GM19463 (cell line): ENCODE measurements at regions not wholly inside any gene's neighbourhood (a gene's known extent, or its start where the extent isn't known, plus 50 kb on each side); places are given as distances from the start of the nearest gene placed in this dataset.
"Not testable (repeated sequence)": the region's sequence is repeated elsewhere in the genome, so short reads cannot be mapped to it uniquely, and the experiment has no call there.

Experiments
- ATAC-seq: cut with Tn5 transposase; IDR thresholded peaks from one replicate; pipeline ENCODE4 v1.9.1; 2021; ENCODE audit warnings: mild to moderate bottlenecking, moderate library complexity; ENCODE audit not compliant: unreplicated experiment

GRCh38 chr16:35169324-35169723 is 1709.9 kb downstream of the TP53TG3F start:
- not testable (repeated sequence) for ATAC-seq

- ATAC-seq, result not testable (repeated sequence)
Measured at GRCh38 chr16:35170061-35170460, 1710.6 kb downstream of the TP53TG3F start.

- no peak for ATAC-seq
Measured at GRCh38 chr16:35170610-35171009, 1711.2 kb downstream of the TP53TG3F start.

DNA sequence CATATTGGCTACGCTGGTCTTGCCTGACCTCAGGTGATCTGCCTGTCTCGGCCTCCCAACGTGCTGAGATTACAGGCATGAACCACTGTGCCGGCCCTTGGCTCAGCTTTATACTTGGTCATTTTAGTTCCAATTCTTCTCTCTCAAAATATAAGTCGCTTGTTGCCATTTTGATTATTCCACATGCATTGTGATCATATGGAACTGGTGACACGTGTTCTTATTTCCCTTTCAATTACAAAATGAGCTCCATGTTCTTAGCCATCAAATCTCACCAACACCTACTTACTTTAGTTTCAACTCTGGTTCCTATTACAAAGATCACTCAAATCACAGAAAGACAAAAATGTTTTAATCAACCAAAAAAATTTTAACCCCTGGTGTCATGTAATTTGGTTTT is 1711.7 kb downstream of the TP53TG3F start:
- no peak for ATAC-seq

DNA sequence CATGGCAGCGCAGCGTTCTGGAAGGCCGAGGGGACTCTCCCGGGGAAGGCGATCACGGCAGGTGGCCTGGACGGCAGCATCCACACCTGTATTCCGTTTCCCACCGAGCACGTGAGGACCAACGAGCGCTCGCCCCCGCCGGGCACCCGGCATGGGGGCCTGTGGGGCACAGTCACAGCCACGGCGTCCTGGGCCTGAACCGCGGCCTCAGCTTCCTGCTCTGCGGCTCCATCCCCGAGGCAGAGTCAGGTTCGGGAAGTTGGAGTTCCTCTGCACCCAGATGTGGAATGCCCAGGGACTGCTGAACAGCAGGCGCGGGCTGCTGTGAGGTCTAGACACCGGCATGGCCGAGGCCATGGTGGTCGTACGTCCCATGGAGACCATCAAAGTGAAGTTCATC is 1713.9 kb downstream of the TP53TG3F start:
- no peak for ATAC-seq

GRCh38 chr16:35174016-35174415 is 1714.6 kb downstream of the TP53TG3F start:
- ATAC-seq, result no peak

- ATAC-seq, result no peak
Measured at GRCh38 chr16:35176449-35176848, 1717.0 kb downstream of the TP53TG3F start.

DNA sequence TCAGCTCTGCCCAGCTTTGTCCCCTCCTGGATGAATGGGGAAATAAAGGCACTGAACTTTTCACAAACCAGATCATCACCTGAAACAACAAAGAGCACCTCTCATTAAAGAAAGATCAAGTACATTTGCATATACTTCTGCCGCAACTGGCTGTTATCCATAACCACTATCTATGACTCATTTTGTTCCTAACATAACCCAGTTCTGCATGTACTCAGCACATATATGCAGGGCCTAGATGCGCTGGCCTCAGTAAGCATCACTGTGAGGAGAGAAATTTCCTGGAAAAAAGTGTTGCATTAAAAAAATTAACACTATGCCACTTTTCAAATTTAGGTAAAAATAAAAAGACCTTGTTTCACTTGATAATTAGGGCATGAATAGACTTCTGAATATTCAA is 1718.4 kb downstream of the TP53TG3F start:
- ATAC-seq, result no peak

- ATAC-seq, result no peak
Measured at GRCh38 chr16:35180970-35181369, 1721.6 kb downstream of the TP53TG3F start.

GRCh38 chr16:35181422-35182030 is 1722.1 kb downstream of the TP53TG3F start:
- no peak for ATAC-seq

- ATAC-seq, result no peak
Measured at GRCh38 chr16:35182043-35182677, 1722.7 kb downstream of the TP53TG3F start.

GRCh38 chr16:35182943-35183550 is 1723.6 kb downstream of the TP53TG3F start:
- no peak for ATAC-seq

GRCh38 chr16:35184356-35184870 is 1725.0 kb downstream of the TP53TG3F start:
- no peak for ATAC-seq

GRCh38 chr16:35185366-35186044 is 1726.1 kb downstream of the TP53TG3F start:
- ATAC-seq, result no peak

DNA sequence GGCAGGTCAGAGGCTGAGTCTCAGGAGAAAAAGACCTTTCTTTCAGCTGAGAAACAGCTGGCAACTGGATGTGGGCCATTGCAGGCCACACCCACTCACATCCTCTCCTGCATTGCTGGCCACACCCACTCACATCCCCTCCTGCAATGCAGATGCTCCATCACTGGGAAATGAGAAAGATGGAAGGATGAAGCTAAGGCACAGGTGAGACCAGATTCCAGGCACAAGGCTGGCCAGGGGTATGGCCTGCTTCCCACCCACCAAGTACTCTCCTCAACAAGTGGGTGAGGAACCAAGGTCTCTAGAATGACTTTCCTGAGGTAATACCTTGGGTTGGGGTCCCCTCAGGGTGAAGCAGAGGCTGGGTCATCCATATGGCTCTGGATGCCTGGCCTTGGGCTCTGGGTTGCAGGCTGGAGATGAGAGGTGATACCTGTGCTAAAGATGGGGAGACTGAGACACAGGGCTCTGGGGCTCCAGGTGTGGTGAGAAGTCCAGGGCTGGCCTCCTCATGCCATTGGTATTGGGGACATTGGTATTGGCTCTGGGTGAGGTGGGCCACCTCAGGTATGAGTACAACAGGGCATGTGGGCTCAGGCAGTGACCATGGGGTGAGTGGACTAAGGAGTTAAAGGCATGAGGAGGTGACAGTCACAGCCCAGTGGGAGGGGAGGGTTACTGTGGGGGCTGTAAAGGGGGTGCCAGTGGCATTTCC is 1726.8 kb downstream of the TP53TG3F start:
- ATAC-seq, result no peak

- no peak for ATAC-seq
Measured at GRCh38 chr16:35187665-35188225, 1728.3 kb downstream of the TP53TG3F start.

DNA sequence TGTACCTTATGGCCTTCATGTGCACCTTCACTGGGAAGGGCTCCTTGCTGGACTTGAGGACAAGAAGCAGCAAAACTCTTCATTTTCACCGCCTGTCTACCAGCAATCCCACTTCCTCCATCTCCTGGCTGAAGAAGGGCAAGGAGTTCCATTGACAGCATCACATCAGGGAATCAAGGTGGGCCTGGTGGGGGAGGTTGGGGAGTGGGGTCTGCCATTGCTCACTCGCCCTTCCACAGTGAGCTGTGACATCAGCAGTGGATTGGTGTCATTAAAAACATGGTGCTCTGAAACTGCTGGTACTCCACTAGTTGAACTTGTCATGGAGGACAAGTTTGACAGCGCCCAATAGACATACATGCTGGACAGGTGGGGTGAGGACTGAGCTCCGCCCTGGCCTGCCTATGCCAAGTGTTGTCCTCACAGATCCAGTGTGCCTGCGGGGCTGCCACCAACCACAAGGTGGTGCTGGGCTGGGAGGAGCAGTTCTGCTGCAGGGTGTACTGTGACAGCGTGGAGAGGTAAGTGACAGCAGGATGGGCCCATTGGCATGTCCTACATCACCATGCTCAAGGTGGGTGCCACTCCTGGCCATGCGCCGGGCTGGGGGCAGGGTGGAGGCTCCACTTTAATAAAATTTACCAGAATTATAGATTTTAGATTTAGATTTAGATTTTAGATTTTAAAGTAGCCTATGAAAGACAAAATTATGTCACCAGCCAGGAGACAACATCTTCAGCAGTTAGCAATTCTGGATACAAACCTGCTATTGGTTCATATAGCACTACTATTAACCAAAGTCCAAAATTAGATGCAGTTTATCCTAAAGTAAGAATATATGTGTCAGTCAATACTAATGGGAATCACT is 1729.1 kb downstream of the TP53TG3F start:
- ATAC-seq, result no peak

DNA sequence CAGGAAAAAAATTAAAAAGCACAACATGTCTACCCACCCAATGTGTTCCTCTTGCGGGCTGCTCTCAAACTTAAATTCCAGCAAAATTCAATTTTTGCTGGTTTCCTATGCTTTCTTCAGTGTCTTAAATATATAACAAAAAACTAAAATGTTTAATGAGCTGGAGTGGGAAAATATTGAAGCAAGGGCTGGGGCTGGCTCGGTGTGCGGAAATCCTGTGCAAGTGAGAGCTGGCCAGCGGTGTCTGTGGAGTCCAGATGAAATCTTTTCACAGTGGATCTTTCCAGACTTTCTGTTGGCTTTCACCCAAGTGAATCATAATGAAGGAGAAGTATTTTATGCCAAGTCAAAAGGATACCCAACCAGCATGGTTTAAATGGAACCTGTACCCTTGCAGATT is 1733.6 kb downstream of the TP53TG3F start:
- no peak for ATAC-seq

- ATAC-seq, result no peak
Measured at GRCh38 chr16:35193956-35194355, 1734.5 kb downstream of the TP53TG3F start.

DNA sequence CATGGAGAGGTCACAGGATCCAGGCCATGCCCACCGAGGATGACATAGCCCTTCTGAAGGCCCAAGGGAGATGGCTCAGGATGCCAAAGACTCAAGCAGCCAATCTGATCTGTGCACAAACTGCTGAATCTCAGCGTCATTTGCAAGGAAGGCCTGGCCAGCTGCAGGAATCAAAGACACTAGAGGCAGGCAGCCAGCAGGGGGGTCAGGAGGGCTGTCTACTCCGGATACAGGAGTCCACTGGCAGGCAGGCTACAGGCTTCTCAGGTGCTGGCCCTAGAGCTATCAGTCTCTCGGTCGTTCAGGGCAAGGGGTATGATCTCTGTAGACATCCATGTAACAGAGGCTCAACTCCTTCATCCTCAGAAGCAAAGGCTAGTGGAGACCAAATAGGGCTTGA is 1735.3 kb downstream of the TP53TG3F start:
- ATAC-seq, result no peak
